SK-N-SH treated with all-trans-retinoic acid at 6 μM for 48 hours (cell line): ENCODE measurements at regions not wholly inside any gene's neighbourhood (a gene's known extent, or its start where the extent isn't known, plus 50 kb on each side); places are given as distances from the start of the nearest gene placed in this dataset.

Source experiments
- ATAC-seq: fragments of 200-7000 bp; cut with Tn5 transposase; 3 replicates; pipeline ENCODE4 v1.9.1; 2020; ENCODE audit warnings: mild to moderate bottlenecking, moderate library complexity
- ARNTL ChIP-seq: fragments of 450-650 bp; formaldehyde crosslinking; IDR thresholded peaks from 2 replicates; pipeline ENCODE4 v1.5.0; 2020; ENCODE audit warnings: low read depth, mild to moderate bottlenecking, moderate library complexity, borderline replicate concordance
- BACH2 ChIP-seq: fragments of 250-450 bp; sonication (Bioruptor Pico); IDR thresholded peaks from 2 replicates; pipeline ENCODE4 v1.9.0; 2021; ENCODE audit warnings: mild to moderate bottlenecking, borderline replicate concordance
- CSDC2 ChIP-seq: fragments of 250-450 bp; sonication (Bioruptor Pico); IDR thresholded peaks from 2 replicates; pipeline ENCODE4 v1.5.0; 2020; ENCODE audit warnings: mild to moderate bottlenecking, moderate library complexity
- ESRRG ChIP-seq: fragments of 250-450 bp; sonication (Bioruptor Pico); IDR thresholded peaks from 2 replicates; pipeline ENCODE4 v1.6.1; 2021; ENCODE audit warnings: mild to moderate bottlenecking
- GLIS3 ChIP-seq: fragments of 250-450 bp; sonication (Bioruptor Pico); IDR thresholded peaks from 2 replicates; pipeline ENCODE4 v1.5.0; 2020; ENCODE audit warnings: mild to moderate bottlenecking, moderate library complexity
- ISL1 ChIP-seq: fragments of 250-450 bp; sonication (Bioruptor Pico); IDR thresholded peaks from 2 replicates; pipeline ENCODE4 v2.1.2; 2022; ENCODE audit warnings: mild to moderate bottlenecking, moderate library complexity
- OSR1 ChIP-seq: fragments of 250-450 bp; sonication (Bioruptor Pico); IDR thresholded peaks from 2 replicates; pipeline ENCODE4 v1.8.0; 2022; ENCODE audit warnings: moderate library complexity, mild to moderate bottlenecking, inconsistent platforms
- PPARA ChIP-seq: fragments of 250-450 bp; sonication (Bioruptor Pico); IDR thresholded peaks from 2 replicates; pipeline ENCODE4 v1.5.0; 2020; ENCODE audit warnings: mild to moderate bottlenecking, borderline replicate concordance
- RARB ChIP-seq: fragments of 250-450 bp; sonication (Bioruptor Pico); IDR thresholded peaks from 2 replicates; pipeline ENCODE4 v1.8.0; 2021; ENCODE audit warnings: mild to moderate bottlenecking, moderate library complexity
- TCF4 ChIP-seq: fragments of 250-450 bp; sonication (Bioruptor Pico); IDR thresholded peaks from 2 replicates; pipeline ENCODE4 v1.8.0; 2021; ENCODE audit warnings: mild to moderate bottlenecking, moderate library complexity, borderline replicate concordance
- TOX ChIP-seq: fragments of 250-450 bp; sonication (Bioruptor Pico); IDR thresholded peaks from 2 replicates; pipeline ENCODE4 v1.8.0; 2021; ENCODE audit warnings: mild to moderate bottlenecking, moderate library complexity, borderline replicate concordance
- ZC3H10 ChIP-seq: fragments of 250-450 bp; sonication (Bioruptor Pico); IDR thresholded peaks from 2 replicates; pipeline ENCODE4 v1.5.1; 2021; ENCODE audit warnings: mild to moderate bottlenecking, moderate library complexity
- ZFP3 ChIP-seq: fragments of 250-450 bp; sonication (Bioruptor Pico); IDR thresholded peaks from 2 replicates; pipeline ENCODE4 v1.5.0; 2020; ENCODE audit warnings: mild to moderate bottlenecking, moderate library complexity
- ZFP30 ChIP-seq: fragments of 450-650 bp; formaldehyde crosslinking; IDR thresholded peaks from 2 replicates; pipeline ENCODE4 v1.5.0; 2022; ENCODE audit warnings: mild to moderate bottlenecking, moderate library complexity
- ZNF565 ChIP-seq: fragments of 450-650 bp; formaldehyde crosslinking; conservative IDR thresholded peaks from 2 replicates; pipeline ENCODE4 v1.5.0; 2020; ENCODE audit warnings: low read depth, mild to moderate bottlenecking, moderate library complexity
- ZNF70 ChIP-seq: fragments of 450-650 bp; formaldehyde crosslinking; IDR thresholded peaks from 2 replicates; pipeline ENCODE4 v1.5.0; 2020; ENCODE audit warnings: mild to moderate bottlenecking, moderate library complexity
- ZNF8 ChIP-seq: fragments of 450-650 bp; formaldehyde crosslinking; IDR thresholded peaks from 2 replicates; pipeline ENCODE4 v1.5.0; 2020; ENCODE audit warnings: mild to moderate bottlenecking, moderate library complexity
- TF ChIP-seq, protein P1 (sequence below): fragments of 250-450 bp; sonication (Bioruptor Pico); IDR thresholded peaks from 2 replicates; pipeline ENCODE4 v1.8.0; 2021; ENCODE audit warnings: low read depth, mild to moderate bottlenecking, moderate library complexity, borderline replicate concordance
- TF ChIP-seq, protein P2 (sequence below): fragments of 250-450 bp; sonication (Bioruptor Pico); IDR thresholded peaks from 2 replicates; pipeline ENCODE4 v1.5.1; 2021; ENCODE audit warnings: mild to moderate bottlenecking, moderate library complexity
- TF ChIP-seq, protein P3 (sequence below): fragments of 250-450 bp; sonication (Bioruptor Pico); IDR thresholded peaks from 2 replicates; pipeline ENCODE4 v1.8.0; 2020; ENCODE audit warnings: mild to moderate bottlenecking, moderate library complexity, borderline replicate concordance

GRCh38 chr9:99556998-99557397 is 264.7 kb upstream of the NR4A3 start:
- ATAC-seq = no peak
- TF ChIP-seq ZNF70 (CRISPR knock-in tag) (no peak), CSDC2 (CRISPR knock-in tag) (no peak), RARB (no peak), ZFP30 (CRISPR knock-in tag) (no peak), TCF4 (no peak), ZC3H10 (CRISPR knock-in tag) (no peak), ZNF565 (no peak), ARNTL (no peak), OSR1 (CRISPR knock-in tag) (no peak)
- TF ChIP-seq, protein P1, sequence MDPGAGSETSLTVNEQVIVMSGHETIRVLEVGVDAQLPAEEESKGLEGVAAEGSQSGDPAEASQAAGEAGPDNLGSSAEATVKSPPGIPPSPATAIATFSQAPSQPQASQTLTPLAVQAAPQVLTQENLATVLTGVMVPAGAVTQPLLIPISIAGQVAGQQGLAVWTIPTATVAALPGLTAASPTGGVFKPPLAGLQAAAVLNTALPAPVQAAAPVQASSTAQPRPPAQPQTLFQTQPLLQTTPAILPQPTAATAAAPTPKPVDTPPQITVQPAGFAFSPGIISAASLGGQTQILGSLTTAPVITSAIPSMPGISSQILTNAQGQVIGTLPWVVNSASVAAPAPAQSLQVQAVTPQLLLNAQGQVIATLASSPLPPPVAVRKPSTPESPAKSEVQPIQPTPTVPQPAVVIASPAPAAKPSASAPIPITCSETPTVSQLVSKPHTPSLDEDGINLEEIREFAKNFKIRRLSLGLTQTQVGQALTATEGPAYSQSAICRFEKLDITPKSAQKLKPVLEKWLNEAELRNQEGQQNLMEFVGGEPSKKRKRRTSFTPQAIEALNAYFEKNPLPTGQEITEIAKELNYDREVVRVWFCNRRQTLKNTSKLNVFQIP (CRISPR knock-in tag) = no peak
- TF ChIP-seq, protein P2, sequence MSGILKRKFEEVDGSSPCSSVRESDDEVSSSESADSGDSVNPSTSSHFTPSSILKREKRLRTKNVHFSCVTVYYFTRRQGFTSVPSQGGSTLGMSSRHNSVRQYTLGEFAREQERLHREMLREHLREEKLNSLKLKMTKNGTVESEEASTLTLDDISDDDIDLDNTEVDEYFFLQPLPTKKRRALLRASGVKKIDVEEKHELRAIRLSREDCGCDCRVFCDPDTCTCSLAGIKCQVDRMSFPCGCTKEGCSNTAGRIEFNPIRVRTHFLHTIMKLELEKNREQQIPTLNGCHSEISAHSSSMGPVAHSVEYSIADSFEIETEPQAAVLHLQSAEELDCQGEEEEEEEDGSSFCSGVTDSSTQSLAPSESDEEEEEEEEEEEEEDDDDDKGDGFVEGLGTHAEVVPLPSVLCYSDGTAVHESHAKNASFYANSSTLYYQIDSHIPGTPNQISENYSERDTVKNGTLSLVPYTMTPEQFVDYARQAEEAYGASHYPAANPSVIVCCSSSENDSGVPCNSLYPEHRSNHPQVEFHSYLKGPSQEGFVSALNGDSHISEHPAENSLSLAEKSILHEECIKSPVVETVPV (CRISPR knock-in tag) = no peak

DNA sequence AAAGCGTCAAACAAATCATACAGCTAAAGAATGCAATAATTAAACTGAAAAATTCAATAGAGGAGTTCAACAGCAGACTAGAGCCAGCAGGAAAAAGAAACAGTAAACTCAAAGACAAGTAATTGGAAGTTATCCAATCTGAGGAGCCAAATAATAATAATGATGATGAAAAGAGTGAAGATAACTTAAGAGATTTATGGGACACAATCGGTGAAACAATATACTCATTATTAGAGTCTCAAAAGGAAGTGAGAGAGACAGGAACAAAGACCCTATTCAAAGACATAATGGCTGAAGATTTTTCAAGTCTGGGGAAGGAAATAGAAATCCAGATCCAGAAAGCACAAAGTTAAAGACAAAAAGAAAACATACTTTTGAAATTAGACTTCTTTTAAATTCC is 263.9 kb upstream of the NR4A3 start:
- no peak for ATAC-seq
- TF ChIP-seq CSDC2 (CRISPR knock-in tag) (no peak), GLIS3 (CRISPR knock-in tag) (no peak), ESRRG (CRISPR knock-in tag) (no peak), ZFP3 (CRISPR knock-in tag) (no peak)
- TF ChIP-seq, protein P1 (CRISPR knock-in tag) = no peak

GRCh38 chr9:99559776-99560175 is 261.9 kb upstream of the NR4A3 start:
- TF ChIP-seq, protein P3, sequence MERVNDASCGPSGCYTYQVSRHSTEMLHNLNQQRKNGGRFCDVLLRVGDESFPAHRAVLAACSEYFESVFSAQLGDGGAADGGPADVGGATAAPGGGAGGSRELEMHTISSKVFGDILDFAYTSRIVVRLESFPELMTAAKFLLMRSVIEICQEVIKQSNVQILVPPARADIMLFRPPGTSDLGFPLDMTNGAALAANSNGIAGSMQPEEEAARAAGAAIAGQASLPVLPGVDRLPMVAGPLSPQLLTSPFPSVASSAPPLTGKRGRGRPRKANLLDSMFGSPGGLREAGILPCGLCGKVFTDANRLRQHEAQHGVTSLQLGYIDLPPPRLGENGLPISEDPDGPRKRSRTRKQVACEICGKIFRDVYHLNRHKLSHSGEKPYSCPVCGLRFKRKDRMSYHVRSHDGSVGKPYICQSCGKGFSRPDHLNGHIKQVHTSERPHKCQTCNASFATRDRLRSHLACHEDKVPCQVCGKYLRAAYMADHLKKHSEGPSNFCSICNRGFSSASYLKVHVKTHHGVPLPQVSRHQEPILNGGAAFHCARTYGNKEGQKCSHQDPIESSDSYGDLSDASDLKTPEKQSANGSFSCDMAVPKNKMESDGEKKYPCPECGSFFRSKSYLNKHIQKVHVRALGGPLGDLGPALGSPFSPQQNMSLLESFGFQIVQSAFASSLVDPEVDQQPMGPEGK (CRISPR knock-in tag) = no peak
- no peak for TF ChIP-seq ZC3H10 (CRISPR knock-in tag)
- TF ChIP-seq CSDC2 (CRISPR knock-in tag) = no peak
- TF ChIP-seq ISL1 = no peak
- TF ChIP-seq ZNF8 (CRISPR knock-in tag) = no peak
- no peak for TF ChIP-seq ZFP30 (CRISPR knock-in tag)
- TF ChIP-seq ZNF565 = no peak
- no peak for TF ChIP-seq ZNF70 (CRISPR knock-in tag)
- ATAC-seq = no peak

- no peak for TF ChIP-seq BACH2 (CRISPR knock-in tag)
- no peak for TF ChIP-seq ZFP30 (CRISPR knock-in tag)
- no peak for TF ChIP-seq CSDC2 (CRISPR knock-in tag)
- no peak for TF ChIP-seq PPARA (CRISPR knock-in tag)
- TF ChIP-seq ESRRG (CRISPR knock-in tag) = no peak
- no peak for TF ChIP-seq ZC3H10 (CRISPR knock-in tag)
- TF ChIP-seq ISL1 = no peak
- no peak for TF ChIP-seq OSR1 (CRISPR knock-in tag)
- no peak for TF ChIP-seq ZFP3 (CRISPR knock-in tag)
- no peak for TF ChIP-seq ARNTL
- no peak for TF ChIP-seq GLIS3 (CRISPR knock-in tag)
- no peak for TF ChIP-seq TOX (CRISPR knock-in tag)
- TF ChIP-seq RARB = no peak
- no peak for TF ChIP-seq ZNF70 (CRISPR knock-in tag)
- no peak for TF ChIP-seq ZNF565
- no peak for TF ChIP-seq ZNF8 (CRISPR knock-in tag)
- no peak for ATAC-seq
These were observed 261.1 kb upstream of the NR4A3 start for GRCh38 chr9:99560561-99560960.

DNA sequence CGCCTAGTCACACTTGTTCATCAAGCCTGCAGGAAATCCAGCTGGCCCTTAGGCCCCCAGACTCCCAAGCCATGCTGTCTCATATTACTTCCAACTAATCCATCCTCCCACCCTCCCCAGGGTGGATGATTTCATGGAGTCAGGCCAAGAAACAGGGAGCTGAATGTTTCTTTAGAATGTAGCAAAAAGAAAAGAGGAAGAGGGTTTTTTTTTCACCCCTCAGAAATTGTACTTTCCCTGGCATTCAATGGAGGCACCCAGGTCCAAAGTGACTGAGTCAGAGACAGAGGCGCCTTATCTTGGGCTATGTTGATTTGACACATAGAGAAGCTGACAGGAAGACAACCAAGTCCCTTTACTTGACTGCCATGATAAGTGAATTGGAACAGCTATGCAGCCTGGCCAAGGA is 260.2 kb upstream of the NR4A3 start:
- ATAC-seq = no peak

More for the DNA sequence above, 260.2 kb upstream of the NR4A3 start:
- TF ChIP-seq TOX (CRISPR knock-in tag) (no peak), ZC3H10 (CRISPR knock-in tag) (no peak), ISL1 (no peak), ZNF70 (CRISPR knock-in tag) (no peak), ARNTL (no peak)
- TF ChIP-seq, protein P1 (CRISPR knock-in tag) = no peak
